ENCODE measurements at regions not wholly inside any gene's neighbourhood (a gene's known extent, or its start where the extent isn't known, plus 50 kb on each side); places are given as distances from the start of the nearest gene placed in this dataset.

GRCh38 chr6:33863723-33864440 lies 60.1 kb upstream of the MLN start:
- DNase-seq, result no peak
- no peaks in the 10 kb centered on the region for H3K27me3 Mint-ChIP-seq (ENCODE audit: low read depth)
- CTCF ChIA-PET, result no interaction called here
- no peaks in the 10 kb centered on the region for H3K36me3 Mint-ChIP-seq (ENCODE audit: low read depth)
- H3K4me3 Mint-ChIP-seq, result no peak overlapping the region
- H3K27ac Mint-ChIP-seq, result no peak overlapping the region
- peaks cover 2% of the 10 kb centered on the region for H3K9me3 Mint-ChIP-seq
- intact Hi-C loops (cut with micrococcal nuclease), result loop anchor here (2.0 kb wide), 1 partner anchor 23 kb away; no protein-coding TSS in a partner anchor
- peaks cover 21% of the 10 kb centered on the region for H3K4me1 Mint-ChIP-seq (ENCODE audit: low read depth)

- no peaks in the 10 kb centered on the region for H3K27me3 Mint-ChIP-seq (ENCODE audit: low read depth)
- intact Hi-C loops (cut with micrococcal nuclease), result loop anchor here (2.0 kb wide), 1 partner anchor 24 kb away; no protein-coding TSS in a partner anchor
- CTCF ChIA-PET, result no interaction called here
- H3K27ac Mint-ChIP-seq, result no peak overlapping the region
- peaks cover 2% of the 10 kb centered on the region for H3K9me3 Mint-ChIP-seq
- H3K36me3 Mint-ChIP-seq (ENCODE audit: low read depth), result no peaks in the 10 kb centered on the region
- H3K4me3 Mint-ChIP-seq, result no peak overlapping the region
- no peak for DNase-seq
- peaks cover 21% of the 10 kb centered on the region for H3K4me1 Mint-ChIP-seq (ENCODE audit: low read depth)
Measured at GRCh38 chr6:33863084-33863483, 59.3 kb upstream of the MLN start.

GRCh38 chr6:33862536-33862935 lies 58.7 kb upstream of the MLN start:
- no peak overlapping the region for H3K27ac Mint-ChIP-seq
- no peak overlapping the region for H3K4me3 Mint-ChIP-seq
- H3K9me3 Mint-ChIP-seq, result peaks cover 2% of the 10 kb centered on the region
- CTCF ChIA-PET, result no interaction called here
- no peaks in the 10 kb centered on the region for H3K27me3 Mint-ChIP-seq (ENCODE audit: low read depth)
- no peak for DNase-seq
- intact Hi-C loops (cut with micrococcal nuclease), result loop anchor here (2.0 kb wide), 1 partner anchor 24 kb away; no protein-coding TSS in a partner anchor
- H3K36me3 Mint-ChIP-seq (ENCODE audit: low read depth), result no peaks in the 10 kb centered on the region
- peaks cover 22% of the 10 kb centered on the region for H3K4me1 Mint-ChIP-seq (ENCODE audit: low read depth)

- Mint-ChIP-seq H3K9me3 (peaks cover 2% of the 10 kb centered on the region), H3K4me1 (ENCODE audit: low read depth) (peaks cover 28% of the 10 kb centered on the region), H3K4me3 (no peak overlapping the region), H3K27ac (no peak overlapping the region), H3K27me3 (ENCODE audit: low read depth) (no peaks in the 10 kb centered on the region), H3K36me3 (ENCODE audit: low read depth) (no peaks in the 10 kb centered on the region)
- CTCF ChIA-PET, result interaction anchor here (0.6 to 1.5 kb wide), 5 partner anchors 61 to 210 kb away, joined by 3 to 5 read pairs (median 3); no protein-coding TSS in a partner anchor
- peak; percentile 26 for DNase-seq
- intact Hi-C loops (cut with micrococcal nuclease), result loop anchor here (2.0 kb wide), 3 partner anchors 21 to 43 kb away; no protein-coding TSS in a partner anchor
Measured at GRCh38 chr6:33861722-33862121, 57.9 kb upstream of the MLN start.

GRCh38 chr6:33860706-33861474 lies 57.1 kb upstream of the MLN start:
- intact Hi-C loops (cut with micrococcal nuclease), result loop anchor here (2.0 kb wide), 2 partner anchors 20 to 44 kb away; no protein-coding TSS in a partner anchor

GRCh38 chr6:33860006-33860405 lies 56.2 kb upstream of the MLN start:
- intact Hi-C loops (cut with micrococcal nuclease), result loop anchor here (2.0 kb wide), 2 partner anchors 19 to 45 kb away; no protein-coding TSS in a partner anchor
- no peak for DNase-seq
- Mint-ChIP-seq H3K4me3 (no peak overlapping the region), H3K9me3 (no peaks in the 10 kb centered on the region), H3K36me3 (ENCODE audit: low read depth) (no peaks in the 10 kb centered on the region), H3K27me3 (ENCODE audit: low read depth) (no peaks in the 10 kb centered on the region), H3K4me1 (ENCODE audit: low read depth) (peaks cover 41% of the 10 kb centered on the region), H3K27ac (no peak overlapping the region)
- CTCF ChIA-PET, result interaction anchor here (0.7 to 1.9 kb wide), 5 partner anchors 9 to 157 kb away, joined by 3 to 5 read pairs (median 3); no protein-coding TSS in a partner anchor

More at GRCh38 chr6:33860706-33861474, 57.1 kb upstream of the MLN start:
- no peak overlapping the region for H3K4me3 Mint-ChIP-seq
- H3K27me3 Mint-ChIP-seq (ENCODE audit: low read depth), result no peaks in the 10 kb centered on the region
- no peaks in the 10 kb centered on the region for H3K36me3 Mint-ChIP-seq (ENCODE audit: low read depth)
- peaks cover 37% of the 10 kb centered on the region for H3K4me1 Mint-ChIP-seq (ENCODE audit: low read depth)
- DNase-seq, result peak; percentile 64
- H3K27ac Mint-ChIP-seq, result no peak overlapping the region
- CTCF ChIA-PET, result interaction anchor here (0.6 to 1.9 kb wide), 10 partner anchors 10 to 209 kb away, joined by 3 to 5 read pairs (median 3); no protein-coding TSS in a partner anchor
- no peaks in the 10 kb centered on the region for H3K9me3 Mint-ChIP-seq

- no peak overlapping the region for H3K27ac Mint-ChIP-seq
- no peak overlapping the region for H3K4me3 Mint-ChIP-seq
- CTCF ChIA-PET, result interaction anchor here (1.9 kb wide), 1 partner anchor 56 kb away, joined by 5 read pairs; no protein-coding TSS in a partner anchor
- peaks cover 39% of the 10 kb centered on the region for H3K4me1 Mint-ChIP-seq (ENCODE audit: low read depth)
- H3K9me3 Mint-ChIP-seq, result no peaks in the 10 kb centered on the region
- H3K27me3 Mint-ChIP-seq (ENCODE audit: low read depth), result no peaks in the 10 kb centered on the region
- no peak for DNase-seq
- intact Hi-C loops (cut with micrococcal nuclease), result loop anchor here (10.0 kb wide), 1 partner anchor 296 kb away; no protein-coding TSS in a partner anchor
- H3K36me3 Mint-ChIP-seq (ENCODE audit: low read depth), result no peaks in the 10 kb centered on the region
Measured at GRCh38 chr6:33858804-33859505, 55.2 kb upstream of the MLN start.

- H3K9me3 Mint-ChIP-seq, result no peaks in the 10 kb centered on the region
- H3K27ac Mint-ChIP-seq, result no peak overlapping the region
- peaks cover 37% of the 10 kb centered on the region for H3K4me1 Mint-ChIP-seq (ENCODE audit: low read depth)
- no peaks in the 10 kb centered on the region for H3K36me3 Mint-ChIP-seq (ENCODE audit: low read depth)
- CTCF ChIA-PET, result no interaction called here
- intact Hi-C loops (cut with micrococcal nuclease), result loop anchor here (2.0 to 10.0 kb wide), 3 partner anchors 69 to 297 kb away; partner anchors contain the start of gene LEMD2
- no peaks in the 10 kb centered on the region for H3K27me3 Mint-ChIP-seq (ENCODE audit: low read depth)
- no peak for DNase-seq
- no peak overlapping the region for H3K4me3 Mint-ChIP-seq
Measured at GRCh38 chr6:33857932-33858475, 54.2 kb upstream of the MLN start.

- H3K27ac Mint-ChIP-seq, result no peak overlapping the region
- no peak overlapping the region for H3K4me3 Mint-ChIP-seq
- peaks cover 40% of the 10 kb centered on the region for H3K4me1 Mint-ChIP-seq (ENCODE audit: low read depth)
- no peaks in the 10 kb centered on the region for H3K36me3 Mint-ChIP-seq (ENCODE audit: low read depth)
- H3K9me3 Mint-ChIP-seq, result no peaks in the 10 kb centered on the region
- intact Hi-C loops (cut with micrococcal nuclease), result loop anchor here (2.0 to 10.0 kb wide), 3 partner anchors 69 to 297 kb away; partner anchors contain the start of gene LEMD2
- CTCF ChIA-PET, result interaction anchor here (1.6 kb wide), 1 partner anchor 170 kb away, joined by 6 read pairs; no protein-coding TSS in a partner anchor
- no peaks in the 10 kb centered on the region for H3K27me3 Mint-ChIP-seq (ENCODE audit: low read depth)
- DNase-seq, result no peak
Measured at GRCh38 chr6:33857093-33857931, 53.5 kb upstream of the MLN start.

GRCh38 chr6:33856655-33857054 lies 52.9 kb upstream of the MLN start:
- Mint-ChIP-seq H3K27ac (no peak overlapping the region), H3K4me3 (no peak overlapping the region), H3K9me3 (no peaks in the 10 kb centered on the region), H3K27me3 (ENCODE audit: low read depth) (no peaks in the 10 kb centered on the region), H3K4me1 (ENCODE audit: low read depth) (peaks cover 35% of the 10 kb centered on the region), H3K36me3 (ENCODE audit: low read depth) (no peaks in the 10 kb centered on the region)
- CTCF ChIA-PET, result interaction anchor here (1.4 to 1.6 kb wide), 2 partner anchors 87 to 171 kb away, joined by 3 to 6 read pairs; no protein-coding TSS in a partner anchor
- DNase-seq, result peak; percentile 89
- intact Hi-C loops (cut with micrococcal nuclease), result loop anchor here (2.0 to 10.0 kb wide), 3 partner anchors 68 to 298 kb away; partner anchors contain the start of gene LEMD2

Measured in activated naive CD4-positive, alpha-beta T cell treated with anti-CD3 and anti-CD28 coated beads for 36 hours (primary cell).